Dendritic cell treated with granulocyte-macrophage colony-stimulating factor and Interleukin-4, amounts not matched to agents 40 ng/mL and 50 ng/mL, for 4 days (primary cell): ENCODE measurements at regions not wholly inside any gene's neighbourhood (a gene's known extent, or its start where the extent isn't known, plus 50 kb on each side); places are given as distances from the start of the nearest gene placed in this dataset.
"Not testable (repeated sequence)": the region's sequence is repeated elsewhere in the genome, so short reads cannot be mapped to it uniquely, and the experiment has no call there.

Experiments used
- H3K27ac Mint-ChIP-seq: one replicate; pipeline ENCODE4 v1.8.0; 2022; ENCODE audit warnings: mild to moderate bottlenecking, mixed read lengths
- H3K27me3 Mint-ChIP-seq: one replicate; pipeline ENCODE4 v1.8.0; 2022; ENCODE audit warnings: mild to moderate bottlenecking, mixed read lengths
- H3K36me3 Mint-ChIP-seq: one replicate; pipeline ENCODE4 v1.8.0; 2022; ENCODE audit warnings: low read depth, mixed read lengths
- H3K4me1 Mint-ChIP-seq: one replicate; pipeline ENCODE4 v1.8.0; 2022; ENCODE audit warnings: low read depth, mixed read lengths
- H3K4me3 Mint-ChIP-seq: one replicate; pipeline ENCODE4 v1.8.0; 2022; ENCODE audit warnings: mild to moderate bottlenecking, moderate library complexity, mixed read lengths
- H3K9me3 Mint-ChIP-seq: one replicate; pipeline ENCODE4 v1.8.0; 2022; ENCODE audit warnings: mixed read lengths
- intact Hi-C: fragments of 100-400 bp; cut with micrococcal nuclease; formaldehyde crosslinking; loops from one replicate; pipeline ENCODE4 v1.15.0; 2022

- intact Hi-C loops, H3K4me1 Mint-ChIP-seq, H3K36me3 Mint-ChIP-seq, H3K27me3 Mint-ChIP-seq, H3K27ac Mint-ChIP-seq, H3K4me3 Mint-ChIP-seq: not testable (repeated sequence)
- H3K9me3 Mint-ChIP-seq, result peaks cover 48% of the 10 kb centered on the region
Observed at GRCh38 chr6:120432840-120433239, 901.4 kb downstream of the TBC1D32 start.

- no peaks in the 10 kb centered on the region for H3K4me1 Mint-ChIP-seq
- intact Hi-C loops, result no loop called here
- no peak overlapping the region for H3K27ac Mint-ChIP-seq
- H3K4me3 Mint-ChIP-seq, result no peak overlapping the region
- no peaks in the 10 kb centered on the region for H3K36me3 Mint-ChIP-seq
- H3K27me3 Mint-ChIP-seq, result no peaks in the 10 kb centered on the region
- peaks cover 48% of the 10 kb centered on the region for H3K9me3 Mint-ChIP-seq
Observed at GRCh38 chr6:120431841-120432240, 902.4 kb downstream of the TBC1D32 start.

DNA sequence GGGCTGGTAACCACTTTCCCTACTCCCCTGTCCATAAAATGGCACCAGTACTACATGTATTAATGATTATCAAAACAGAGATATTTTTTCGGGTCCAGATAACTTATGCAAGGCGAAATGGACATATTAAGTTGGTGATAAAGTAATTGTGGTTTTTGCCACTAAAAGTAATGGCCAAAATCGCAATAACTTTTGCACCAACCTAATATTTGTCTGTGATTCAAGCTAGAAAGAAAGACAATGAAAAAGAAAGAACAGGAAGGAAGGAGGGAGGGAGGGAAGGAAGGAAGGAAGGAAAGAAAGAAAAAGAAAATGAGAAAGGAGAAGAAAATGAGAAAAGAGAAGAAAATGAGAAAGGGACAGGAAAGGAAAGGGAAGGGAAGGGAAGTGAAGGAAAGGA is 922.9 kb downstream of the TBC1D32 start:
- Mint-ChIP-seq H3K36me3 (no peaks in the 10 kb centered on the region), H3K4me3 (no peak overlapping the region), H3K4me1 (no peaks in the 10 kb centered on the region), H3K27ac (no peak overlapping the region), H3K9me3 (peaks cover 6% of the 10 kb centered on the region), H3K27me3 (no peaks in the 10 kb centered on the region)
- intact Hi-C loops, result no loop called here

DNA sequence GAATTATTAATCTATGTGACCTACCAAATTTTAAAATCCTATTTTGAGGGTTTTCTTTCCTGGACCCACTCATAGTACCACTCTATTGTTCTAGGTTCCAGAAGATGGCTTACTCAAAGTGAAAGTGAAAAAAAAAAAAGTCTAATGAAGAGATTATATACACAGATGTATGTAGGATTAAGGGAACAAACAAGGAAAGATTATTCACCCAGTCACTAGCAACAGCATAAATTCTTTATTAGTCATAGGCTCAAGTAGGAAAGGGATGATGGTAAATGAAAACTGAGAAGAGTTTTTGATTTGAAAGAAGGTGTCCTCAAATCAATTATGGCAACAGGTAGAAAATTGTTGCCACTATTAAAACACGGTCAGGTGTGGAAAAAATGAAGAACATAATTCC is 923.7 kb downstream of the TBC1D32 start:
- H3K36me3 Mint-ChIP-seq, result no peaks in the 10 kb centered on the region
- no peaks in the 10 kb centered on the region for H3K27me3 Mint-ChIP-seq
- H3K27ac Mint-ChIP-seq, result no peak overlapping the region
- intact Hi-C loops, result no loop called here
- H3K4me1 Mint-ChIP-seq, result no peaks in the 10 kb centered on the region
- H3K9me3 Mint-ChIP-seq, result peaks cover 6% of the 10 kb centered on the region
- no peak overlapping the region for H3K4me3 Mint-ChIP-seq

DNA sequence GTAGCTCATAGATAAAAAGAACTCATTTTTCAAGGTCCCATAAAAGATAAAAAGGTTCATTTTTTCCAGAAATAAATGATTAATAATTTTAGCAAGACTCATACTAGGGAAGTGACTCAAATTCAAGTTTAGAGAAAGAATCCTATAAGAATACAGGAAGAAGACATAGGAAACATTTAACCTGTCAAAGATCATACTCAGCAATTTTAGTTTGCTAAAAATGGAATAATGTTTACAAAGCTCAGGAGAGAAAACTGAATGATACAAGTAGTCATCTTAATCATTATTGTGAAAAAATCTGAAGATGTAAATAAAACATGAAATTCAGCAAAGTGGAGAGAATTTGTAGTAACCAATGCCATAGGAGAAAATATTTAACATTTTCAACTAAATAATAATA is 926.6 kb downstream of the TBC1D32 start:
- peaks cover 10% of the 10 kb centered on the region for H3K9me3 Mint-ChIP-seq
- H3K27me3 Mint-ChIP-seq, result no peaks in the 10 kb centered on the region
- H3K4me1 Mint-ChIP-seq, result no peaks in the 10 kb centered on the region
- no peak overlapping the region for H3K4me3 Mint-ChIP-seq
- H3K27ac Mint-ChIP-seq, result no peak overlapping the region
- no peaks in the 10 kb centered on the region for H3K36me3 Mint-ChIP-seq
- intact Hi-C loops, result no loop called here

DNA sequence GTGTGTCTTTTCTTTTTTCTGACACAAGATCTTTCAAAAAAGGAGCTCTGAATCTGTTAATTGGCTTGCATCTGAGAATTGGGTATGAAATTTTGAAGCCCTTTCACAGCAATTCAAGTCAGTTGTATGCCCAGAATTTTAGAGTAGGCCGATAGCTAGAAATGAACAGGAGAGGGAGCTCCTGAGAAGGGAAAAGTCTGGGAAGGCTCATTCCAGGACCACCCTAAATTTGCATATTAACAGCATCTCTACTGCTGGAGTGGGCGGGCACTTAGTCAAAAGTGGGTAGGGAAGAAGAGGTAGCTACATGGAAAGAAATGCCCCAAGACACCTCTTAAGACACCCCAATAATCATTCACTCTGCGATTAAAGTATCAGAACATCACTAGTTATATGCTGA is 928.3 kb downstream of the TBC1D32 start:
- Mint-ChIP-seq H3K4me1 (no peaks in the 10 kb centered on the region), H3K4me3 (no peak overlapping the region), H3K27me3 (no peaks in the 10 kb centered on the region), H3K9me3 (peaks cover 11% of the 10 kb centered on the region), H3K36me3 (no peaks in the 10 kb centered on the region), H3K27ac (no peak overlapping the region)
- intact Hi-C loops, result no loop called here

DNA sequence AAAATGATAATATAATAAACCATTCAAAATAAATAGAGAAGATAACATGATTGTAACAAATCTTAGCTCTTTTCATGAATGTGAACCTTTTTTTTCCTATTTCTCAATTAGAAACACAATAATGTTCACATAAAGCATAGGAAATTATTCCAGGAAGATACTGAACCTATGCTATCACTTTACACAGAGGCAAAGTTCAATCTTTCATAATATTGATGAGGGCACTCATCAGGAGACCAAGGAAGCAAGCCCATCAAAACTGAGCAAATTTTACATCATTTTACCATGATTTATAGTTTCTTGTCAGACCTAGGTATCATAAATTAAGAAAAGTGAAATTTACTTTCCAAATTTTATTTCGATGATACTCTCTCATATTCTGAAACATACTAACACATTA is 938.5 kb downstream of the TBC1D32 start:
- no peak overlapping the region for H3K4me3 Mint-ChIP-seq
- intact Hi-C loops, result no loop called here
- no peaks in the 10 kb centered on the region for H3K4me1 Mint-ChIP-seq
- H3K9me3 Mint-ChIP-seq, result no peaks in the 10 kb centered on the region
- no peaks in the 10 kb centered on the region for H3K27me3 Mint-ChIP-seq
- H3K36me3 Mint-ChIP-seq, result no peaks in the 10 kb centered on the region
- H3K27ac Mint-ChIP-seq, result no peak overlapping the region

DNA sequence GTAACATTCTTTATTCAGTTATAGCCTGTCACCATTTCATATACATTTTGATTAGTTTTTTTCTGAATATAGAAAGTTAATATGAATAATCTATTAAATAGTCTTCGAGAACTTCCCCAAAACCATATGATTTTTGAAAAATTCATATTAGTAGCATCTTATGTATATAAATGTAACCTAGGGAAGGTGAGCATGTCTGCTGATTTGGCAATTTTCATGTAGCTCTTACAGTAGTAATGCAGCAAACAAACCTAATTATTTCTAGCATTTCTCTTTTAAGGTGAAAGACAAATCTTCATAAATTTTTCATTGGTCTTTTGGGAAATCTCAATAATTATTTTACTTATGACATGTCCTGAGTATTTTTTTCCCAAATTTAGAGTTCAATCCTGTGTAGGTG is 939.0 kb downstream of the TBC1D32 start:
- Mint-ChIP-seq H3K4me1 (no peaks in the 10 kb centered on the region), H3K27me3 (no peaks in the 10 kb centered on the region), H3K27ac (no peak overlapping the region), H3K9me3 (no peaks in the 10 kb centered on the region), H3K4me3 (no peak overlapping the region), H3K36me3 (no peaks in the 10 kb centered on the region)
- intact Hi-C loops, result no loop called here

DNA sequence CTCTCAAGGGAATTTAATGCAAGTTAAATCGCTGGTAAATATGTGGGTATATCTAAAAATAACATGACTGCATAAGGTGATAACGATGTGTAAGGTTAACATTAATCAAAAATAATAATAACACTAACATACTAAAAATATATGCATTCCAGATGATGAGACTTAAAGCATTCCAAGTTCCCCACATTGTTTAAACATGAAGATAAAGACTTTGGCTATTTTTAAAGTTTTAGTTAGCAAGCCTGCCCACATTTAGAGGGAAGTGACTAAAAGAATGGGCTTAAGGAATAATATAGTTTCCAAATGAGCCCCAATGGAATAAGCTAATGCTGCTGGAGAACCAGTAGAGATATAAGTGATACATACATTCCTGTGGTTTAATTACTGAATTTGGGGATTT is 941.3 kb downstream of the TBC1D32 start:
- H3K27me3 Mint-ChIP-seq, result no peaks in the 10 kb centered on the region
- no peak overlapping the region for H3K4me3 Mint-ChIP-seq
- intact Hi-C loops, result no loop called here
- no peaks in the 10 kb centered on the region for H3K36me3 Mint-ChIP-seq
- no peaks in the 10 kb centered on the region for H3K9me3 Mint-ChIP-seq
- H3K27ac Mint-ChIP-seq, result no peak overlapping the region
- H3K4me1 Mint-ChIP-seq, result no peaks in the 10 kb centered on the region

GRCh38 chr6:120384671-120385070 is 949.6 kb downstream of the TBC1D32 start:
- Mint-ChIP-seq H3K4me3 (no peak overlapping the region), H3K36me3 (no peaks in the 10 kb centered on the region), H3K4me1 (no peaks in the 10 kb centered on the region), H3K27ac (no peak overlapping the region), H3K9me3 (no peaks in the 10 kb centered on the region), H3K27me3 (no peaks in the 10 kb centered on the region)
- intact Hi-C loops, result no loop called here

GRCh38 chr6:120383681-120384080 is 950.6 kb downstream of the TBC1D32 start:
- intact Hi-C loops, result no loop called here
- Mint-ChIP-seq H3K27me3 (no peaks in the 10 kb centered on the region), H3K4me3 (no peak overlapping the region), H3K27ac (no peak overlapping the region), H3K36me3 (no peaks in the 10 kb centered on the region), H3K9me3 (no peaks in the 10 kb centered on the region), H3K4me1 (no peaks in the 10 kb centered on the region)

DNA sequence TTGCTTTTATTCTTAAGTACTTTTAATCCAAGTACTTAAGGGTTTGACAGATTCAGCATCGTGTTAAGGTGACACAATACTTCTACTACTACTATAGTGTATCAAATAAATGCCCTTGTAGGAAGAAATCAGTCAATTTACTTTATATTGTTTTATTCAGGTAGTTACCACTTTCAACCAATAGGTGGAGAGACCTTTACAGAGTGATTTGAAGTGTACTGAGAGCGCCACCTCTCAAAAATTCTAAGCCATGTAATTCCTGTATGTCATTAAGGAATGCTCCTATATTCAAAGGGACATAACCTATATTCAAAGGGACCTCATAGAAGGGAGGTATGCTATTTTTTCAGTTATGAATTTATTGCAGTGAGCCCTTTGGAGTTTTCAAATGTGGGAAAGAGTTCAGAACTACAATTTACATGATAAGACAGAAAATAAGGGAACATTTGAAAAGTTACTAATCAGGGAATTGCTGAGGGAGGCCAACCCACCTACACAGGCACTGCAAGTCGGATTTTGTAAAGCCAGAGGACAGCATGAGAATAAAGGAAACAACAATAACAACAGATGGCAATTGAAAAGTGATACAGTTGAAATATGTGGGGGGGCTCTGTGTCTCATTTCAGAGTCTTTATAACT is 955.6 kb downstream of the TBC1D32 start:
- intact Hi-C loops, result no loop called here
- Mint-ChIP-seq H3K27ac (no peak overlapping the region), H3K27me3 (no peaks in the 10 kb centered on the region), H3K36me3 (no peaks in the 10 kb centered on the region), H3K4me1 (no peaks in the 10 kb centered on the region), H3K9me3 (no peaks in the 10 kb centered on the region), H3K4me3 (no peak overlapping the region)

GRCh38 chr6:120373185-120373584 is 961.1 kb downstream of the TBC1D32 start:
- no peaks in the 10 kb centered on the region for H3K36me3 Mint-ChIP-seq
- no peak overlapping the region for H3K27ac Mint-ChIP-seq
- no peaks in the 10 kb centered on the region for H3K4me1 Mint-ChIP-seq
- H3K9me3 Mint-ChIP-seq, result no peaks in the 10 kb centered on the region
- no peaks in the 10 kb centered on the region for H3K27me3 Mint-ChIP-seq
- no peak overlapping the region for H3K4me3 Mint-ChIP-seq
- intact Hi-C loops, result no loop called here

DNA sequence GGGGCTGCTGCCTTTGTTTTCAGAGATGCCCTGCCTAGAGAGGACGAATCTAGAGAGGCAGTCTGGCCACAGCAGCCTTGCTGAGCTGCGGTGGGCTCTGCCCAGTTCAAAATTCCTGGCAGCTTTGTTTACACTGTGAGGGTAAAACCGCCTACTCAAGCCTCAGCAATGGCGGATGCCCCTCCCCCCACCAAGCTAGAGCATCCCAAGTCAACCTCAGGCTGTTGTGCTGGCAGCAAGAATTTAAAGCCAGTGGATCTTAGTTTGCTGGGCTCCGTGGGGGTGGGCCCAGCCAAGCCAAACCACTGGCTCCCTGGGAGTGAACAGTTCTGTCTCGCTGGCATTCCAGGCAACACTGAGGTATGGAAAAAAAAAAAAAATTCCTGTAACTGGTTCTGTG is 970.9 kb downstream of the TBC1D32 start:
- no peak overlapping the region for H3K4me3 Mint-ChIP-seq
- H3K27me3 Mint-ChIP-seq, result no peaks in the 10 kb centered on the region
- no peaks in the 10 kb centered on the region for H3K36me3 Mint-ChIP-seq
- H3K4me1 Mint-ChIP-seq, result no peaks in the 10 kb centered on the region
- no peak overlapping the region for H3K27ac Mint-ChIP-seq
- H3K9me3 Mint-ChIP-seq, result peaks cover 49% of the 10 kb centered on the region
- intact Hi-C loops, result no loop called here

DNA sequence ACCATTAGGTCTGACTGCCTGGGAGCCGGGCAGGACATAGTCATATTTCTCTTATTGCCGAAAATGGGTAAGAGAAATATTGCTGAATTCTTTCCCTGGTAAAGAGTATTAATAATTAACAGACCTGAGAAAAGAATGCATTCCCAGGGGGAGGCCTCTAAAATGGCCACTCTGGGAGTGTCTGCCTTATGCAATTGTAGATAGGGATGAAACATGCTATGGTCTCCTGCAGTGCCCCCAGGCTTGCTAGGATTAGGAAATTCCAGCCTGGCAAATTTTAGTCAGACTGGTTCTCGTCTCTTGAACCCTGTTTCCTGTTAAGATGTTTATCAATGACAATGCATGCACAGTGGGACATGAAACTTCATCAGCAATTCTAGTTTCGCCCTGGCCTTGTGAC is 975.7 kb downstream of the TBC1D32 start:
- intact Hi-C loops, H3K36me3 Mint-ChIP-seq, H3K27ac Mint-ChIP-seq, H3K27me3 Mint-ChIP-seq, H3K4me1 Mint-ChIP-seq, H3K4me3 Mint-ChIP-seq: not testable (repeated sequence)
- peaks cover 51% of the 10 kb centered on the region for H3K9me3 Mint-ChIP-seq
